ENCODE measurements at regions not wholly inside any gene's neighbourhood (a gene's known extent, or its start where the extent isn't known, plus 50 kb on each side); places are given as distances from the start of the nearest gene placed in this dataset.

DNA sequence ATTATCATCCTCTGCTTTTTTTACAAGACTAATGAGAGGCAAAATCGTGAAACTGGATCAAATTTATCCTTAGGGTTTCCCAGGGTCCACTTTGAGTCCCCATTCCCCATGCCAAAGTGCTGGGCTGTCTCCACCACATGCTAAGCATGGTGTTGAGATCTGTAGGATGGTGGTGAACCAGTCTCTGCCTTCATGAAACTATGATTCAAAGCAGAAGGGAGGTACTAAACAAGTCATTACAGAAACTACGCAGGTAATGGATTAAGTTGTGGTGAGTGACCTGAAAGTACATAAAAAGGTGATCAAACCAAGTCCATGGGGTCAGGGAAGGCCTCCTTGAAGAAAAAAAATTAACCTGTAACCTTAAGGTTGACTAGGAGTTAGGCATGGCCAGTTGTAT lies 265.2 kb downstream of the ATG4C start:
- Histone ChIP-seq H3K9me3 (ENCODE audit: low read depth) (no peaks in the 10 kb centered on the region), H3K4me1 (ENCODE audit: low read depth) (no peaks in the 10 kb centered on the region), H3K27me3 (no peaks in the 10 kb centered on the region), H3K36me3 (no peaks in the 10 kb centered on the region), H3K4me3 (no peak overlapping the region), H3K27ac (no peak overlapping the region)
- no peak for DNase-seq (ENCODE audit: low read depth in 1 of 2, low spot score in 1 of 2)
- TF ChIP-seq, protein P1, sequence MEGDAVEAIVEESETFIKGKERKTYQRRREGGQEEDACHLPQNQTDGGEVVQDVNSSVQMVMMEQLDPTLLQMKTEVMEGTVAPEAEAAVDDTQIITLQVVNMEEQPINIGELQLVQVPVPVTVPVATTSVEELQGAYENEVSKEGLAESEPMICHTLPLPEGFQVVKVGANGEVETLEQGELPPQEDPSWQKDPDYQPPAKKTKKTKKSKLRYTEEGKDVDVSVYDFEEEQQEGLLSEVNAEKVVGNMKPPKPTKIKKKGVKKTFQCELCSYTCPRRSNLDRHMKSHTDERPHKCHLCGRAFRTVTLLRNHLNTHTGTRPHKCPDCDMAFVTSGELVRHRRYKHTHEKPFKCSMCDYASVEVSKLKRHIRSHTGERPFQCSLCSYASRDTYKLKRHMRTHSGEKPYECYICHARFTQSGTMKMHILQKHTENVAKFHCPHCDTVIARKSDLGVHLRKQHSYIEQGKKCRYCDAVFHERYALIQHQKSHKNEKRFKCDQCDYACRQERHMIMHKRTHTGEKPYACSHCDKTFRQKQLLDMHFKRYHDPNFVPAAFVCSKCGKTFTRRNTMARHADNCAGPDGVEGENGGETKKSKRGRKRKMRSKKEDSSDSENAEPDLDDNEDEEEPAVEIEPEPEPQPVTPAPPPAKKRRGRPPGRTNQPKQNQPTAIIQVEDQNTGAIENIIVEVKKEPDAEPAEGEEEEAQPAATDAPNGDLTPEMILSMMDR (IDR thresholded peaks at IDR 0.05; ENCODE audit: low read depth, low read length): no peak

DNA sequence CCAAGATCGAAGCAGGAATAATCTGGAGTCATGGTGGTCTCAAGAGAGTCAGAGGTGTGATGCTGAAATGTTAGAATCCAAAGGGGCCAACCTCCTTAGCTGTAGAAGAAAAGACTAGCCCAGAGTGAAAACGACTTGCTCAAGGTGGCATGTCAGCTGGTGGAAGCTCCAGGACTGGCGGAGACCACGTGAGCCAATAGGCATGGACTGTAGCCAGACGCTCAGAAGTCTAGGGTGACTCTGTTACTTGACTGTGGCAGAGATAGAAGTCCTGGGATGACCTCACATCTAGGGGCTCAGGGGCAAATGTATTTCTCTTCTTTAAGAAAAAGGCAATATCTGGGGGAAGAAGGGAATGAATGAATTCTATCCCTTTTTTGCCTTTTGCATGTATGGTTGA lies 267.4 kb downstream of the ATG4C start:
- TF ChIP-seq, protein P1 (IDR thresholded peaks at IDR 0.05; ENCODE audit: low read depth, low read length): no peak
- Histone ChIP-seq H3K27me3 (no peaks in the 10 kb centered on the region), H3K36me3 (no peaks in the 10 kb centered on the region), H3K4me1 (ENCODE audit: low read depth) (no peaks in the 10 kb centered on the region), H3K27ac (no peak overlapping the region), H3K4me3 (no peak overlapping the region), H3K9me3 (ENCODE audit: low read depth) (no peaks in the 10 kb centered on the region)
- no peak for DNase-seq (ENCODE audit: low read depth in 1 of 2, low spot score in 1 of 2)

DNA sequence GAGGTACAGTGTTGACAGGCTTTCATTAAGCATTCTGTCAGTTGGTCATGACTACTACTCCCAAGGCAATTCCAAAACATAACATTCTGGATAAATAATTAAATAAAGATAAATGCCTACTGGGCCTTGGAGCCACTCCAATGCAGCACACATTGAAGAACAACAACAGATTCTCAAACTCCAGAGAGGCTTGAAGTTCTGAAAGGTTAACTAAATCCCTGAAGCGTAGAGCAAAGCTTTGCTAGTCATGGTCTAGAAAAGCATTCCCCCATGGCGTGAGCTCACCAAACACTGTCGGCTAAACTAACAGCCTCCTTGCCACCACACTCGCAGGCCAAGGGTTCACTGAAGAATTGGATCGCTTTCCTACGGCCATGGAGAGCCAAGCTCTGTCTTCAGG lies 268.0 kb downstream of the ATG4C start:
- no peaks in the 10 kb centered on the region for H3K36me3 ChIP-seq
- no peak for DNase-seq (ENCODE audit: low read depth in 1 of 2, low spot score in 1 of 2)
- no peaks in the 10 kb centered on the region for H3K27me3 ChIP-seq
- no peaks in the 10 kb centered on the region for H3K9me3 ChIP-seq (ENCODE audit: low read depth)
- TF ChIP-seq, protein P1 (IDR thresholded peaks at IDR 0.05; ENCODE audit: low read depth, low read length): no peak
- no peaks in the 10 kb centered on the region for H3K4me1 ChIP-seq (ENCODE audit: low read depth)
- no peak overlapping the region for H3K27ac ChIP-seq
- H3K4me3 ChIP-seq: no peak overlapping the region

DNA sequence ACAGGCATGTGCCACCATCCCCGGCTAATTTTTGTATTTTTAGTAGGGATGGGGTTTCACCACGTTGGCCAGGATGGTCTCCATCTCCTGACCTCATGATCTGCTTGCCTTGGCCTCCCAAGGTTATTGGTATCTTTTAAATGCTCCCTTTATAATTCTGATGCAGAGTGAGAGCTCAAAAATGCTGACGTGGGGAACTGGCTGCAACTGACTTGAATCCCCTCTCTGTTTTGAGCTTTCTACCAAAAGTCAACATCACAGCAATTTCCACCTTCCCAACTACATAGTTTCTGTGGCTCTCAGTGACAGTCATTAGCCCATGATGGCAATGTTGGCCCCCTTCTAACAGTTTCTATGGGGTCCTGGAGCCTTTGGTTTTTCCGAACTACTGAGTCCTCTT lies 268.2 kb upstream of the FOXD3 start:
- no peaks in the 10 kb centered on the region for H3K9me3 ChIP-seq (ENCODE audit: low read depth)
- no peak overlapping the region for H3K4me3 ChIP-seq
- TF ChIP-seq, protein P1 (IDR thresholded peaks at IDR 0.05; ENCODE audit: low read depth, low read length): no peak
- H3K27ac ChIP-seq: no peak overlapping the region
- no peaks in the 10 kb centered on the region for H3K4me1 ChIP-seq (ENCODE audit: low read depth)
- no peak for DNase-seq (ENCODE audit: low read depth in 1 of 2, low spot score in 1 of 2)
- H3K27me3 ChIP-seq: no peaks in the 10 kb centered on the region
- no peaks in the 10 kb centered on the region for H3K36me3 ChIP-seq

DNA sequence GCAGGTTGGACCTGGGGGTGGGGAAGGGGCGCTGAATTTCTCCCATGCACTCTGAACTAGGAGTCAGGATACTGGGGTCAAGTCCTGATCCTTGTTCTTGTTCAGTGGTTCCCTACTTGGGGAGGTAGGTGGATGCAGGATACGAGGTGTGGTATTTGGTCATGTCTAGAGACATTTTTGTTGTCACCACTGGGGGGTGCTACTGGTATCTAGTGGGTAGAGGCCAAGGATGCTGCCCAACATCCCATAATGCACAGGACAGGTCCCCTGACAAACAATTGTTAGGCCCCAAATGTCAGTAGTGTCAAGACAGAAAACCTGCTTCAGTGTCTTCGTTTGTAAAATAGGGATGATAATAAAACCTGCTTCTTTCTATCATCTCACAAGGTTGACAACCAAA lies 259.0 kb upstream of the FOXD3 start:
- Histone ChIP-seq H3K9me3 (ENCODE audit: low read depth) (no peaks in the 10 kb centered on the region), H3K36me3 (no peaks in the 10 kb centered on the region), H3K4me3 (no peak overlapping the region), H3K4me1 (ENCODE audit: low read depth) (no peaks in the 10 kb centered on the region), H3K27ac (no peak overlapping the region), H3K27me3 (no peaks in the 10 kb centered on the region)
- TF ChIP-seq, protein P1 (IDR thresholded peaks at IDR 0.05; ENCODE audit: low read depth, low read length): no peak
- DNase-seq (ENCODE audit: low read depth in 1 of 2, low spot score in 1 of 2): no peak

DNA sequence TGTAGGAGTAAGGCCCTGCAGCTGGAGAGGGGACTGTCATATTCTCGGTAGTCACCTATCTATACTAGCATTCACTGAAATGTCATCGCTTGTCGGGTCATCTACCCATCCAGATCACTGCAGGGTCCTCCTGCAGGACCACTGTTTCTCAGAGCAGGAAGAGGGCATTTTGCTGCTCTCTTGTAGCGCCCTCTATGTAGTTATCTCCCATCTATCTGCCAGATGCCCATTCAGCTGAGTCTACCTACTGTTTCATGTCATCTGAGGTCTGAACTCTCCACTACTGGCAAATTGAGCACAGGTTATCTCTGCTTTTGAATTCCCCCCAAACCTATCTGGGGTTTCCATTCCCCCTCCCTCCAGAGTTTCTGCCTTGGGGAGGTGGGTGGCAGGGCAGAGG lies 258.2 kb upstream of the FOXD3 start:
- Histone ChIP-seq H3K4me1 (ENCODE audit: low read depth) (no peaks in the 10 kb centered on the region), H3K9me3 (ENCODE audit: low read depth) (no peaks in the 10 kb centered on the region), H3K27me3 (no peaks in the 10 kb centered on the region), H3K4me3 (no peak overlapping the region), H3K36me3 (no peaks in the 10 kb centered on the region), H3K27ac (no peak overlapping the region)
- no peak for DNase-seq (ENCODE audit: low read depth in 1 of 2, low spot score in 1 of 2)
- TF ChIP-seq, protein P1 (IDR thresholded peaks at IDR 0.05; ENCODE audit: low read depth, low read length): no peak

All from cardiac muscle cell (in vitro differentiated cells and primary cell).